ENCODE measurements at regions not wholly inside any gene's neighbourhood (a gene's known extent, or its start where the extent isn't known, plus 50 kb on each side); places are given as distances from the start of the nearest gene placed in this dataset.

DNA sequence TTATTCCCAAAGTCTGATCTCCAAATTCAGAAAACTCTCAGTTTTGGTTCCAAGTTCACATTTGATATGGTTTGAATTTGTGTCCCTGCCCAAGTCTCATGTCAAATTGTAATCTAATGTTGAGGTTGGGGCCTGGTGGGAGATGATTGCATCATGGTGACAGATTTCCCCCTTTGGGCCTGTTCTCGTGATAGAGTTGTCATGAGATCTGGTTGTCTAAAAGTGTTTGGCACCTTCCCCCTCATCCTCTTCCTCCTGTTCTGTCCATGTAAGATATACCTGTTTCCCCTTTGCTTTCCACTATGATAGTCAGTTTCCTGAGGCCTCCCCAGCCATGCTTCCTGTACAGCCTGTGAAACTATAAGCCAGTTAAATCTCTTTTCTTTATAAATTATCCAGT lies 138.6 kb downstream of the ARL4A start:
- no TSS peak for BruUV-seq (replicated peaks)
- TF ChIP-seq MYC (IDR thresholded peaks at IDR 0.05; ENCODE audit: low read depth, low read length) = no peak
- no peak for TF ChIP-seq POLR2A (IDR thresholded peaks at IDR 0.05; ENCODE audit: low read depth, low read length)
- TF ChIP-seq, protein P1, sequence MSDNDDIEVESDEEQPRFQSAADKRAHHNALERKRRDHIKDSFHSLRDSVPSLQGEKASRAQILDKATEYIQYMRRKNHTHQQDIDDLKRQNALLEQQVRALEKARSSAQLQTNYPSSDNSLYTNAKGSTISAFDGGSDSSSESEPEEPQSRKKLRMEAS (IDR thresholded peaks at IDR 0.05; ENCODE audit: insufficient read depth, insufficient read length) = no peak
- TF ChIP-seq POLR2AphosphoS5 (IDR thresholded peaks at IDR 0.05; ENCODE audit: insufficient read depth, low read depth, low read length) = no peak
- no peak for TF ChIP-seq JUN (IDR thresholded peaks at IDR 0.05; ENCODE audit: borderline replicate concordance, insufficient read depth, insufficient read length, low read depth)
- no peak for TF ChIP-seq EZH2 (IDR thresholded peaks at IDR 0.05; ENCODE audit: borderline replicate concordance, low read depth, low read length, severe bottlenecking)
- TF ChIP-seq, protein P2, sequence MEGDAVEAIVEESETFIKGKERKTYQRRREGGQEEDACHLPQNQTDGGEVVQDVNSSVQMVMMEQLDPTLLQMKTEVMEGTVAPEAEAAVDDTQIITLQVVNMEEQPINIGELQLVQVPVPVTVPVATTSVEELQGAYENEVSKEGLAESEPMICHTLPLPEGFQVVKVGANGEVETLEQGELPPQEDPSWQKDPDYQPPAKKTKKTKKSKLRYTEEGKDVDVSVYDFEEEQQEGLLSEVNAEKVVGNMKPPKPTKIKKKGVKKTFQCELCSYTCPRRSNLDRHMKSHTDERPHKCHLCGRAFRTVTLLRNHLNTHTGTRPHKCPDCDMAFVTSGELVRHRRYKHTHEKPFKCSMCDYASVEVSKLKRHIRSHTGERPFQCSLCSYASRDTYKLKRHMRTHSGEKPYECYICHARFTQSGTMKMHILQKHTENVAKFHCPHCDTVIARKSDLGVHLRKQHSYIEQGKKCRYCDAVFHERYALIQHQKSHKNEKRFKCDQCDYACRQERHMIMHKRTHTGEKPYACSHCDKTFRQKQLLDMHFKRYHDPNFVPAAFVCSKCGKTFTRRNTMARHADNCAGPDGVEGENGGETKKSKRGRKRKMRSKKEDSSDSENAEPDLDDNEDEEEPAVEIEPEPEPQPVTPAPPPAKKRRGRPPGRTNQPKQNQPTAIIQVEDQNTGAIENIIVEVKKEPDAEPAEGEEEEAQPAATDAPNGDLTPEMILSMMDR (IDR thresholded peaks at IDR 0.05; ENCODE audit: extremely low read depth in 1 of 2, insufficient read depth in 1 of 2, low read depth in 1 of 2, low read length in 2 of 2) = no peak
- no peak for TF ChIP-seq FOS (IDR thresholded peaks at IDR 0.05; ENCODE audit: borderline replicate concordance, insufficient read depth, low read length)
- no peak for TF ChIP-seq GATA2 (IDR thresholded peaks at IDR 0.05; ENCODE audit: insufficient read depth, insufficient read length, low read depth, low read length)
- Histone ChIP-seq H3K4me2 (ENCODE audit: insufficient read depth, low read length) (no peak overlapping the region), H3K79me2 (ENCODE audit: control insufficient read depth, insufficient read depth, low read length) (no peaks in the 10 kb centered on the region), H3K4me1 (ENCODE audit: control insufficient read depth, extremely low read depth, insufficient read depth, low read length) (no peaks in the 10 kb centered on the region), H3K27ac (ENCODE audit: insufficient read depth, low read depth, low read length) (no peak overlapping the region), H3K36me3 (ENCODE audit: control insufficient read depth in 2 of 2, extremely low read depth in 1 of 2, insufficient read depth in 2 of 2, low read length in 2 of 2) (no peaks in the 10 kb centered on the region), H2AFZ (ENCODE audit: low read depth, low read length) (no peak overlapping the region), H3K9me3 (replicated peaks; ENCODE audit: control insufficient read depth, insufficient read depth, low read length) (no peaks in the 10 kb centered on the region), H3K4me3 (replicated peaks in 1 of 3; ENCODE audit: insufficient read depth in 1 of 3, low read depth in 1 of 3, low read length in 3 of 3) (no peak overlapping the region), H3K9ac (replicated peaks; ENCODE audit: extremely low read depth, insufficient read depth, low read length) (no peak overlapping the region), H3K9me1 (replicated peaks; ENCODE audit: control insufficient read depth, extremely low read depth, insufficient read depth, low read length) (no peaks in the 10 kb centered on the region), H3K27me3 (ENCODE audit: control insufficient read depth in 2 of 2, insufficient read depth in 2 of 2, low read length in 2 of 2) (no peaks in the 10 kb centered on the region), H4K20me1 (replicated peaks; ENCODE audit: control insufficient read depth, extremely low read depth, insufficient read depth, low read length) (no peaks in the 10 kb centered on the region)
- peak; percentile 71 for FAIRE-seq
- DNase-seq (ENCODE audit: low read depth, low spot score) = no peak
- ChIA-PET POLR2A (no interaction called here), CTCF (no interaction called here)
- intact Hi-C loops (cut with micrococcal nuclease) = no loop called here
- dilution Hi-C loops (cut with MboI; ENCODE audit: extremely low pct_ligation_motif_present, low sequenced_read_pairs) = no loop called here

All from endothelial cell of umbilical vein (primary cell).